HCT116 (cell line): ENCODE measurements at regions not wholly inside any gene's neighbourhood (a gene's known extent, or its start where the extent isn't known, plus 50 kb on each side); places are given as distances from the start of the nearest gene placed in this dataset.

ENCODE experiments used
- POLR2A ChIP-seq: IDR thresholded peaks from 2 replicates; pipeline ENCODE4 v1.7.0; 2011; ENCODE audit warnings: borderline replicate concordance; ENCODE audit not compliant: insufficient read depth, insufficient read length; ENCODE audit errors: extremely low read depth
- POLR2AphosphoS5 ChIP-seq: IDR thresholded peaks from 2 replicates; pipeline ENCODE4 v1.6.1; 2011; ENCODE audit warnings: mild to moderate bottlenecking, low read depth, low read length, moderate library complexity
- ZBTB33 ChIP-seq: IDR thresholded peaks from 2 replicates; pipeline ENCODE4 v1.6.1; 2011; ENCODE audit warnings: mild to moderate bottlenecking, low read length, moderate library complexity; ENCODE audit not compliant: insufficient replicate concordance; ENCODE audit errors: extremely low read depth
- TF ChIP-seq, protein P1 (sequence below), 3 experiments: fragments of 200-600 bp in 1 of 3; sonication (generic) in 1 of 3; IDR thresholded peaks in 2 of 3; conservative IDR thresholded peaks in 1 of 3; 2 replicates each; pipeline ENCODE4 v1.5.1; 2012 to 2017; ENCODE audit warnings: low read depth in 2 of 3, low read length in 2 of 3, antibody characterized with exemption in 1 of 3, borderline replicate concordance in 1 of 3, control low read depth in 1 of 3, mild to moderate bottlenecking in 1 of 3, mixed read lengths in 1 of 3, mixed run types in 1 of 3, moderate library complexity in 1 of 3; ENCODE audit not compliant: insufficient read depth in 1 of 3

- TF ChIP-seq, protein P1, sequence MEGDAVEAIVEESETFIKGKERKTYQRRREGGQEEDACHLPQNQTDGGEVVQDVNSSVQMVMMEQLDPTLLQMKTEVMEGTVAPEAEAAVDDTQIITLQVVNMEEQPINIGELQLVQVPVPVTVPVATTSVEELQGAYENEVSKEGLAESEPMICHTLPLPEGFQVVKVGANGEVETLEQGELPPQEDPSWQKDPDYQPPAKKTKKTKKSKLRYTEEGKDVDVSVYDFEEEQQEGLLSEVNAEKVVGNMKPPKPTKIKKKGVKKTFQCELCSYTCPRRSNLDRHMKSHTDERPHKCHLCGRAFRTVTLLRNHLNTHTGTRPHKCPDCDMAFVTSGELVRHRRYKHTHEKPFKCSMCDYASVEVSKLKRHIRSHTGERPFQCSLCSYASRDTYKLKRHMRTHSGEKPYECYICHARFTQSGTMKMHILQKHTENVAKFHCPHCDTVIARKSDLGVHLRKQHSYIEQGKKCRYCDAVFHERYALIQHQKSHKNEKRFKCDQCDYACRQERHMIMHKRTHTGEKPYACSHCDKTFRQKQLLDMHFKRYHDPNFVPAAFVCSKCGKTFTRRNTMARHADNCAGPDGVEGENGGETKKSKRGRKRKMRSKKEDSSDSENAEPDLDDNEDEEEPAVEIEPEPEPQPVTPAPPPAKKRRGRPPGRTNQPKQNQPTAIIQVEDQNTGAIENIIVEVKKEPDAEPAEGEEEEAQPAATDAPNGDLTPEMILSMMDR (IDR thresholded peaks at IDR 0.05 in 2 of 3, conservative IDR thresholded peaks at IDR 0.05 in 1 of 3; ENCODE audit: borderline replicate concordance in 1 of 3, insufficient read depth in 1 of 3, low read depth in 2 of 3, low read length in 2 of 3) = no peak
- no peak for TF ChIP-seq ZBTB33
- TF ChIP-seq POLR2AphosphoS5 = no peak
- no peak for TF ChIP-seq POLR2A
These were observed 1030.5 kb upstream of the TMEM132C start for GRCh38 chr12:127236491-127236890.
